ENCODE measurements at regions not wholly inside any gene's neighbourhood (a gene's known extent, or its start where the extent isn't known, plus 50 kb on each side); places are given as distances from the start of the nearest gene placed in this dataset.

- no peak for TF ChIP-seq CTCF (IDR thresholded peaks at IDR 0.05)
- TF ChIP-seq POLR2AphosphoS5 (IDR thresholded peaks at IDR 0.05) = no peak
- no peak for TF ChIP-seq POLR2A (IDR thresholded peaks at IDR 0.05)
- TF ChIP-seq EP300 (IDR thresholded peaks at IDR 0.05) = no peak
Observed at GRCh38 chr6:144351379-144352127, 66.4 kb downstream of the UTRN start.

Measured in upper lobe of left lung (tissue), 4 donors.